Gastrocnemius medialis (tissue), 4 donors: ENCODE measurements at regions not wholly inside any gene's neighbourhood (a gene's known extent, or its start where the extent isn't known, plus 50 kb on each side); places are given as distances from the start of the nearest gene placed in this dataset.

ENCODE experiments used
- POLR2A ChIP-seq, 2 donors: fragments of 450-650 bp; IDR thresholded peaks; one replicate each; pipeline ENCODE4 v1.6.1; 2017; ENCODE audit warnings: antibody characterized with exemption in 2 of 2, mild to moderate bottlenecking in 2 of 2, moderate library complexity in 2 of 2
- TF ChIP-seq, protein P1 (sequence below), 5 experiments: fragments of 450-650 bp in 3 of 5; fragments of 200-600 bp in 2 of 5; sonication (generic) in 2 of 5; IDR thresholded peaks in 4 of 5; conservative IDR thresholded peaks in 1 of 5; 1 replicate in 4 of 5; 2 replicates in 1 of 5; pipeline ENCODE4 v1.5.1; 2016 to 2019; ENCODE audit warnings: antibody characterized with exemption in 5 of 5, mild to moderate bottlenecking in 3 of 5, moderate library complexity in 3 of 5

DNA sequence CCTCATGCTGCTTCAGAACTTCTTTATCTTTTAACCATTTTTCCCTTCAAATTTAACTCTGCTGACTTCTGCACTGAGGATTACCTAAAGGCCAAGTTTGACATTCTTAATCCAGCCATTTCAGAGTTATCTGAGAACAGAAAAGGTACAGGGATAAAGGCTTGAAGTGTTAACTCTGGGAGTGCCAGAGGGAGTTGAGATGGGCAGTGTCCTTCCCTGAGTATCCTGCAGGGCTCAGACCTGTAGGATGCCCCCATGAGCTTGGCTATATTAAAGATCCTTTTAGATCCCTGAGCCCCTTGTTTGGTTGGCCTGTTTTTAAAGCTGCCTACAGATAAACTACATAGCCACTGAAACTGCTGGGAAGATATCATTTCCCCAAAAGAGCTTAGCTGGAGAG, 268.4 kb upstream of the KIRREL3 start:
- TF ChIP-seq, protein P1, sequence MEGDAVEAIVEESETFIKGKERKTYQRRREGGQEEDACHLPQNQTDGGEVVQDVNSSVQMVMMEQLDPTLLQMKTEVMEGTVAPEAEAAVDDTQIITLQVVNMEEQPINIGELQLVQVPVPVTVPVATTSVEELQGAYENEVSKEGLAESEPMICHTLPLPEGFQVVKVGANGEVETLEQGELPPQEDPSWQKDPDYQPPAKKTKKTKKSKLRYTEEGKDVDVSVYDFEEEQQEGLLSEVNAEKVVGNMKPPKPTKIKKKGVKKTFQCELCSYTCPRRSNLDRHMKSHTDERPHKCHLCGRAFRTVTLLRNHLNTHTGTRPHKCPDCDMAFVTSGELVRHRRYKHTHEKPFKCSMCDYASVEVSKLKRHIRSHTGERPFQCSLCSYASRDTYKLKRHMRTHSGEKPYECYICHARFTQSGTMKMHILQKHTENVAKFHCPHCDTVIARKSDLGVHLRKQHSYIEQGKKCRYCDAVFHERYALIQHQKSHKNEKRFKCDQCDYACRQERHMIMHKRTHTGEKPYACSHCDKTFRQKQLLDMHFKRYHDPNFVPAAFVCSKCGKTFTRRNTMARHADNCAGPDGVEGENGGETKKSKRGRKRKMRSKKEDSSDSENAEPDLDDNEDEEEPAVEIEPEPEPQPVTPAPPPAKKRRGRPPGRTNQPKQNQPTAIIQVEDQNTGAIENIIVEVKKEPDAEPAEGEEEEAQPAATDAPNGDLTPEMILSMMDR (IDR thresholded peaks at IDR 0.05 in 4 of 5, conservative IDR thresholded peaks at IDR 0.05 in 1 of 5): no peak
- TF ChIP-seq POLR2A (IDR thresholded peaks at IDR 0.05): no peak
